ENCODE measurements at regions not wholly inside any gene's neighbourhood (a gene's known extent, or its start where the extent isn't known, plus 50 kb on each side); places are given as distances from the start of the nearest gene placed in this dataset.

GRCh38 chr10:11392776-11393175 lies 218.7 kb downstream of the USP6NL start:
- TF ChIP-seq POLR2A (IDR thresholded peaks at IDR 0.05) (no peak), CTCF (IDR thresholded peaks at IDR 0.05) (no peak), POLR2AphosphoS5 (IDR thresholded peaks at IDR 0.05) (no peak), EP300 (IDR thresholded peaks at IDR 0.05) (no peak)

All from gastroesophageal sphincter (tissue), 3 donors.